H9 (cell line): ENCODE measurements at regions not wholly inside any gene's neighbourhood (a gene's known extent, or its start where the extent isn't known, plus 50 kb on each side); places are given as distances from the start of the nearest gene placed in this dataset.

ENCODE experiments used
- DNase-seq: peaks from one replicate; pipeline ENCODE4 v3.0.0-alpha.2; 2017
- H2AFZ ChIP-seq: one replicate; pipeline ENCODE4 v1.6.1; 2013; ENCODE audit warnings: mild to moderate bottlenecking, low read length, control low read depth, moderate library complexity
- H2AK5ac ChIP-seq: 2 replicates; pipeline ENCODE4 v1.6.1; 2013; ENCODE audit warnings: low read length, control low read depth, mixed read lengths; ENCODE audit not compliant: insufficient read length
- H2BK120ac ChIP-seq: one replicate; pipeline ENCODE4 v1.6.1; 2013; ENCODE audit warnings: low read depth, mild to moderate bottlenecking, low read length, control low read depth, inconsistent platforms; ENCODE audit not compliant: poor library complexity, severe bottlenecking
- H2BK12ac ChIP-seq: 2 replicates; pipeline ENCODE4 v1.6.1; 2013; ENCODE audit warnings: low read length, control low read depth, mixed read lengths, low read depth; ENCODE audit not compliant: insufficient read length
- H2BK15ac ChIP-seq: 2 replicates; pipeline ENCODE4 v1.6.1; 2013; ENCODE audit warnings: low read depth, low read length, control low read depth
- H2BK20ac ChIP-seq: one replicate; pipeline ENCODE4 v1.6.1; 2013; ENCODE audit warnings: low read depth, mild to moderate bottlenecking, low read length, control low read depth, inconsistent platforms; ENCODE audit not compliant: poor library complexity, severe bottlenecking
- H2BK5ac ChIP-seq: 2 replicates; pipeline ENCODE4 v1.6.1; 2013; ENCODE audit warnings: low read length, control low read depth, mixed read lengths; ENCODE audit not compliant: insufficient read length
- H3K14ac ChIP-seq: 2 replicates; pipeline ENCODE4 v1.6.1; 2013; ENCODE audit warnings: low read length, control low read depth; ENCODE audit not compliant: insufficient read depth
- H3K18ac ChIP-seq: 2 replicates; pipeline ENCODE4 v1.6.1; 2013; ENCODE audit warnings: low read depth, mild to moderate bottlenecking, mixed read lengths, low read length, control low read depth; ENCODE audit not compliant: insufficient read length
- H3K23ac ChIP-seq: 2 replicates; pipeline ENCODE4 v1.6.1; 2013; ENCODE audit warnings: low read length, control low read depth, mixed read lengths, low read depth; ENCODE audit not compliant: insufficient read length
- H3K23me2 ChIP-seq: 2 replicates; pipeline ENCODE4 v1.6.1; 2013; ENCODE audit warnings: low read depth, mild to moderate bottlenecking, mixed read lengths, low read length, control low read depth; ENCODE audit not compliant: insufficient read length, poor library complexity, severe bottlenecking
- H3K27ac ChIP-seq: 2 replicates; pipeline ENCODE4 v1.5.1; 2013; ENCODE audit warnings: low read length, control low read depth, mixed read lengths, low read depth; ENCODE audit not compliant: insufficient read length
- H3K27me3 ChIP-seq: 2 replicates; pipeline ENCODE4 v1.6.1; 2013; ENCODE audit warnings: low read length, control low read depth, inconsistent platforms; ENCODE audit not compliant: insufficient read depth
- H3K4ac ChIP-seq: 2 replicates; pipeline ENCODE4 v1.6.1; 2013; ENCODE audit warnings: low read depth, mild to moderate bottlenecking, control low read depth, inconsistent platforms, low read length, moderate library complexity
- H3K4me1 ChIP-seq: 2 replicates; pipeline ENCODE4 v1.6.1; 2013; ENCODE audit warnings: low read length, control low read depth, inconsistent platforms; ENCODE audit not compliant: insufficient read depth
- H3K4me2 ChIP-seq: 2 replicates; pipeline ENCODE4 v1.6.1; 2013; ENCODE audit warnings: low read length, control low read depth, mixed read lengths; ENCODE audit not compliant: insufficient read length, insufficient read depth
- H3K56ac ChIP-seq: 2 replicates; pipeline ENCODE4 v1.6.1; 2013; ENCODE audit warnings: low read depth, mild to moderate bottlenecking, mixed read lengths, low read length, control low read depth; ENCODE audit not compliant: insufficient read length
- H3K79me1 ChIP-seq: 2 replicates; pipeline ENCODE4 v1.6.1; 2013; ENCODE audit warnings: low read depth, mild to moderate bottlenecking, moderate library complexity, low read length, control low read depth, inconsistent platforms; ENCODE audit not compliant: insufficient read depth, poor library complexity, severe bottlenecking
- H3K79me2 ChIP-seq: 2 replicates; pipeline ENCODE4 v1.6.1; 2013; ENCODE audit warnings: low read length, control low read depth, inconsistent platforms; ENCODE audit not compliant: insufficient read depth
- H3K9ac ChIP-seq: 2 replicates; pipeline ENCODE4 v1.6.1; 2013; ENCODE audit warnings: low read length, control low read depth, mixed read lengths; ENCODE audit not compliant: insufficient read length; ENCODE audit errors: extremely low read depth
- H3K9me3 ChIP-seq: one replicate; pipeline ENCODE4 v1.6.1; 2013; ENCODE audit warnings: low read depth, low read length, inconsistent platforms; ENCODE audit not compliant: control insufficient read depth
- H3T11ph ChIP-seq: one replicate; pipeline ENCODE4 v1.6.1; 2013; ENCODE audit warnings: mild to moderate bottlenecking, low read length, control low read depth, inconsistent platforms
- H4K20me1 ChIP-seq: one replicate; pipeline ENCODE4 v1.6.1; 2013; ENCODE audit not compliant: control insufficient read depth, insufficient read length, insufficient read depth
- H4K5ac ChIP-seq: 2 replicates; pipeline ENCODE4 v1.6.1; 2013; ENCODE audit warnings: low read depth, mild to moderate bottlenecking, mixed read lengths, low read length, control low read depth; ENCODE audit not compliant: insufficient read length
- H4K8ac ChIP-seq: replicated peaks from 2 replicates; pipeline ENCODE4 v1.6.1; 2013; ENCODE audit warnings: low read length, control low read depth, mixed read lengths, low read depth; ENCODE audit not compliant: insufficient read length
- H4K91ac ChIP-seq: 2 replicates; pipeline ENCODE4 v1.6.1; 2013; ENCODE audit warnings: low read depth, mild to moderate bottlenecking, moderate library complexity, mixed read lengths, low read length, control low read depth; ENCODE audit not compliant: insufficient read length
- H3K27ac Mint-ChIP-seq, 3 experiments: 2 replicates in 2 of 3; 3 replicates in 1 of 3; pipeline ENCODE4 v1.8.0; 2020 to 2021; ENCODE audit warnings: mixed read lengths in 3 of 3, mild to moderate bottlenecking in 1 of 3, moderate library complexity in 1 of 3
- H3K27me3 Mint-ChIP-seq: 2 replicates; pipeline ENCODE4 v1.8.0; 2021; ENCODE audit warnings: low read depth, mild to moderate bottlenecking, moderate library complexity, mixed read lengths
- H3K36me3 Mint-ChIP-seq, 3 experiments: 2 replicates in 2 of 3; 3 replicates in 1 of 3; pipeline ENCODE4 v1.8.0; 2020 to 2021; ENCODE audit warnings: low read depth in 3 of 3, mixed read lengths in 3 of 3; ENCODE audit not compliant: insufficient read depth in 1 of 3
- H3K4me1 Mint-ChIP-seq, 2 experiments: 2 replicates each; pipeline ENCODE4 v1.8.0; 2020; ENCODE audit warnings: mixed read lengths in 2 of 2
- H3K4me3 Mint-ChIP-seq, 2 experiments: 2 replicates in 1 of 2; 3 replicates in 1 of 2; pipeline ENCODE4 v1.8.0; 2020 to 2021; ENCODE audit warnings: mild to moderate bottlenecking in 2 of 2, mixed read lengths in 2 of 2, moderate library complexity in 1 of 2
- H3K9me3 Mint-ChIP-seq, 2 experiments: 2 replicates in 1 of 2; 3 replicates in 1 of 2; pipeline ENCODE4 v1.8.0; 2020; ENCODE audit warnings: mild to moderate bottlenecking in 2 of 2, mixed read lengths in 2 of 2, moderate library complexity in 1 of 2
- CTCF ChIP-seq: fragments of 200-600 bp; sonication (generic); conservative IDR thresholded peaks from 3 replicates; pipeline ENCODE4 v1.8.0; 2021; ENCODE audit warnings: antibody characterized with exemption, mild to moderate bottlenecking
- WGBS: extraction: QIAGEN DNeasy Blood & Tissue Kit; methylation state at CpG from one replicate; pipeline ENCODE4 v1.1.7; 2013; ENCODE audit warnings: missing lambda C conversion rate, low lambda C conversion rate, mixed read lengths; ENCODE audit not compliant: insufficient read length; ENCODE audit errors: extremely low coverage; 5-methylcytosine and 5-hydroxymethylcytosine counted together

GRCh38 chr2:153055182-153055581 lies 336.8 kb downstream of the ARL6IP6 start:
- H3K27me3 ChIP-seq, result no peaks in the 10 kb centered on the region
- H3K4me1 ChIP-seq, result no peaks in the 10 kb centered on the region; the same call in 1 of the 2 replicates
- no peak overlapping the region for H2BK5ac ChIP-seq
- no peak overlapping the region for H2AFZ ChIP-seq
- WGBS, result no CpG with 5 or more reads among the region's 1 CpG
- no peak overlapping the region for H2BK15ac ChIP-seq
- H3K9me3 ChIP-seq, result no peaks in the 10 kb centered on the region
- no peaks in the 10 kb centered on the region for H3K23me2 ChIP-seq
- H4K91ac ChIP-seq, result no peak overlapping the region
- no peak overlapping the region for H3K27ac Mint-ChIP-seq
- H3K27ac ChIP-seq, result no peak overlapping the region
- H3K14ac ChIP-seq, result no peak overlapping the region
- TF ChIP-seq CTCF, result no peak
- no peaks in the 10 kb centered on the region for H3K27me3 Mint-ChIP-seq
- H3T11ph ChIP-seq, result no peak overlapping the region
- no peaks in the 10 kb centered on the region for H3K9me3 Mint-ChIP-seq
- no peak overlapping the region for H2AK5ac ChIP-seq
- no peak overlapping the region for H4K8ac ChIP-seq
- no peak overlapping the region for H3K4ac ChIP-seq
- H3K4me1 Mint-ChIP-seq, result peaks cover 16 to 23% of the 10 kb centered on the region in 2 experiments
- H3K79me1 ChIP-seq, result no peaks in the 10 kb centered on the region
- DNase-seq, result no peak
- no peak overlapping the region for H3K4me2 ChIP-seq
- H4K20me1 ChIP-seq, result no peaks in the 10 kb centered on the region
- no peak overlapping the region for H3K23ac ChIP-seq
- H3K18ac ChIP-seq, result no peak overlapping the region
- no peaks in the 10 kb centered on the region for H3K79me2 ChIP-seq
- H2BK12ac ChIP-seq, result no peak overlapping the region
- H4K5ac ChIP-seq, result no peak overlapping the region
- H3K4me3 Mint-ChIP-seq, result no peak overlapping the region
- no peak overlapping the region for H2BK120ac ChIP-seq
- H3K9ac ChIP-seq, result no peak overlapping the region
- no peak overlapping the region for H3K56ac ChIP-seq
- H3K36me3 Mint-ChIP-seq, result no peaks in the 10 kb centered on the region
- no peak overlapping the region for H2BK20ac ChIP-seq
